Upper lobe of right lung (tissue), 1 donor: ENCODE measurements at regions not wholly inside any gene's neighbourhood (a gene's known extent, or its start where the extent isn't known, plus 50 kb on each side); places are given as distances from the start of the nearest gene placed in this dataset.

ENCODE experiments used
- ATAC-seq: fragments of 200-7000 bp; cut with Tn5 transposase; one replicate; pipeline ENCODE4 v1.9.1; 2020; ENCODE audit warnings: mild to moderate bottlenecking, moderate library complexity
- DNase-seq: peaks from one replicate; pipeline ENCODE4 v3.0.0-alpha.2; 2020
- H3K27ac ChIP-seq: fragments of 200-600 bp; one replicate; pipeline ENCODE4 v1.8.0; 2022
- H3K27me3 ChIP-seq: fragments of 200-600 bp; one replicate; pipeline ENCODE4 v1.8.0; 2022; ENCODE audit warnings: mild to moderate bottlenecking
- H3K36me3 ChIP-seq: fragments of 200-600 bp; one replicate; pipeline ENCODE4 v1.8.0; 2022
- H3K4me1 ChIP-seq: fragments of 200-600 bp; one replicate; pipeline ENCODE4 v1.8.0; 2022
- H3K4me3 ChIP-seq: fragments of 200-600 bp; one replicate; pipeline ENCODE4 v1.8.0; 2022; ENCODE audit warnings: mild to moderate bottlenecking
- H3K9me3 ChIP-seq: fragments of 200-600 bp; one replicate; pipeline ENCODE4 v1.8.0; 2022
- CTCF ChIP-seq: fragments of 200-600 bp; IDR thresholded peaks from one replicate; pipeline ENCODE4 v1.8.0; 2022; ENCODE audit warnings: antibody characterized with exemption
- intact Hi-C: fragments of 100-400 bp; cut with DNase I; formaldehyde crosslinking; loops from one replicate; pipeline ENCODE4 v1.11.0; 2022
- donor health status: DM: no; HTN: yes; CAD: no; lungs with severe emphysema.

GRCh38 chr2:14182227-14182946, 450.1 kb upstream of the LRATD1 start:
- Histone ChIP-seq H3K27me3 (no peaks in the 10 kb centered on the region), H3K36me3 (no peaks in the 10 kb centered on the region), H3K4me3 (no peak overlapping the region), H3K9me3 (no peaks in the 10 kb centered on the region), H3K27ac (no peak overlapping the region), H3K4me1 (no peaks in the 10 kb centered on the region)
- DNase-seq (peak; percentile 52), ATAC-seq (peak; percentile 51)
- TF ChIP-seq CTCF: no peak
- intact Hi-C loops: no loop called here

DNA sequence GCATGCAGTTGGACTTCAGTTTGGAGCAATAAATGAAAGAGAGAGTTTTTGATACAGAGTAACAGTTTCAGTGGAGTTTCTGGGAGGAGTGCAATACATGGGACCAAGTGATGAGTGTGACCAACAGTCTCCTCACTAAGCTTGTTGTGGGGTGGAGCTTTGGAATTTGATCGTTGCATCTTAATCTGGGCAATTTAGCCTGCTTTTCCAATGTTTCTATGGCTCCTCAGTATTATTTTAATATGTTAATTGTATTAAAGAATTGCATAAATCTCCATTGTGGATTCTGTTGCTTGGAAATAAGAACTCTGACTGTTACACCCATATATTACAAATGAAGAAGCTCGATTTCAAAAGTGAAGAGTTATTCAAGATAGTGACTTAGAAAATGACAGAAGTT, 446.6 kb upstream of the LRATD1 start:
- H3K4me3 ChIP-seq: no peak overlapping the region
- H3K27me3 ChIP-seq: no peaks in the 10 kb centered on the region
- no peaks in the 10 kb centered on the region for H3K4me1 ChIP-seq
- no peaks in the 10 kb centered on the region for H3K9me3 ChIP-seq
- H3K27ac ChIP-seq: no peak overlapping the region
- no peaks in the 10 kb centered on the region for H3K36me3 ChIP-seq
- no peak for TF ChIP-seq CTCF
- DNase-seq (no peak), ATAC-seq (no peak)
- intact Hi-C loops: no loop called here

- Histone ChIP-seq H3K36me3 (no peaks in the 10 kb centered on the region), H3K27me3 (no peaks in the 10 kb centered on the region), H3K9me3 (no peaks in the 10 kb centered on the region), H3K4me3 (no peak overlapping the region), H3K27ac (no peak overlapping the region), H3K4me1 (no peaks in the 10 kb centered on the region)
- no peak for ATAC-seq
- intact Hi-C loops: no loop called here
- no peak for TF ChIP-seq CTCF
- no peak for DNase-seq
These were observed 444.1 kb upstream of the LRATD1 start for GRCh38 chr2:14188446-14188845.

- intact Hi-C loops: no loop called here
- Histone ChIP-seq H3K4me3 (no peak overlapping the region), H3K27me3 (no peaks in the 10 kb centered on the region), H3K4me1 (no peaks in the 10 kb centered on the region), H3K36me3 (no peaks in the 10 kb centered on the region), H3K9me3 (no peaks in the 10 kb centered on the region), H3K27ac (no peak overlapping the region)
- ATAC-seq (peak; percentile 52), DNase-seq (no peak)
- no peak for TF ChIP-seq CTCF
These were observed 442.6 kb upstream of the LRATD1 start for GRCh38 chr2:14189929-14190328.

DNA sequence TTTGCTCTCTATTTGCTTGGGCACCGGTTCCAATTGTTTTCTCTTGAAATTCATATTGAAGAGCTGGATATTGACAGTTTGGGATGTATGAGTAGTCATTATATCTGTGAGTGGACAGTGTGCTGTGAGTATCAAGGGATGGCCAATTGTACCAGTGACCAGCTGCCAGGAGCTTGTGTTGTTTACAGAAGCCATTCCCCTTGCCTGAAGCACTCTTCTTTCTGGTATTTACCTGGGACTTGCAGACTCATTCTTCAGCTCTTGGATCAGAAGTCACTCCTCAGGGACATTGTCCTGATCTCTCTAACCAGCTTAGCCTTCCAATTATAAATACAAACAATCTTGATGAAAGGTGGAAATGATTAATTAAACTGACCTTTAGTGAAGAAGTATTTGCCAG, 438.3 kb upstream of the LRATD1 start:
- TF ChIP-seq CTCF: no peak
- H3K27ac ChIP-seq: no peak overlapping the region
- ATAC-seq (peak; percentile 66), DNase-seq (no peak)
- no peaks in the 10 kb centered on the region for H3K4me1 ChIP-seq
- intact Hi-C loops: no loop called here
- H3K4me3 ChIP-seq: no peak overlapping the region
- H3K27me3 ChIP-seq: no peaks in the 10 kb centered on the region
- no peaks in the 10 kb centered on the region for H3K9me3 ChIP-seq
- no peaks in the 10 kb centered on the region for H3K36me3 ChIP-seq

- intact Hi-C loops: no loop called here
These were observed 435.2 kb upstream of the LRATD1 start for GRCh38 chr2:14197293-14197692.

More at GRCh38 chr2:14197293-14197692, 435.2 kb upstream of the LRATD1 start:
- H3K36me3 ChIP-seq: no peaks in the 10 kb centered on the region
- no peaks in the 10 kb centered on the region for H3K27me3 ChIP-seq
- no peak for TF ChIP-seq CTCF
- no peak for DNase-seq
- no peak for ATAC-seq
- no peak overlapping the region for H3K4me3 ChIP-seq
- no peak overlapping the region for H3K27ac ChIP-seq
- H3K9me3 ChIP-seq: no peaks in the 10 kb centered on the region
- no peaks in the 10 kb centered on the region for H3K4me1 ChIP-seq
